Keratinocyte (primary cell): ENCODE measurements at regions not wholly inside any gene's neighbourhood (a gene's known extent, or its start where the extent isn't known, plus 50 kb on each side); places are given as distances from the start of the nearest gene placed in this dataset.

Source experiments
- DNase-seq: peaks from one replicate; pipeline ENCODE4 v3.0.0-alpha.2; 2011; ENCODE audit warnings: low read depth, missing footprints, low spot score
- FAIRE-seq: peaks from 2 replicates; lab custom pipeline; 2011; peaks lifted over from hg19 to GRCh38; lab: Jason Lieb, UNC
- H2AFZ ChIP-seq: 2 replicates; pipeline ENCODE4 v1.6.0; 2012; ENCODE audit warnings: low read length, control low read depth, inconsistent platforms; ENCODE audit not compliant: control insufficient read depth
- H3K27ac ChIP-seq: 2 replicates; pipeline ENCODE4 v1.5.1; 2011; ENCODE audit warnings: low read length; ENCODE audit not compliant: control insufficient read depth, insufficient read depth
- H3K27me3 ChIP-seq: 3 replicates; pipeline ENCODE4 v1.6.0; 2011; ENCODE audit warnings: low read length; ENCODE audit not compliant: control insufficient read depth, insufficient read depth; ENCODE audit errors: extremely low read depth
- H3K36me3 ChIP-seq, 2 experiments: 2 replicates in 1 of 2; 3 replicates in 1 of 2; pipeline ENCODE4 v1.5.1; 2011; ENCODE audit warnings: low read length in 2 of 2, mild to moderate bottlenecking in 1 of 2; ENCODE audit not compliant: control insufficient read depth in 2 of 2, insufficient read depth in 2 of 2; ENCODE audit errors: extremely low read depth in 1 of 2
- H3K4me1 ChIP-seq: 3 replicates; pipeline ENCODE4 v1.5.1; 2011; ENCODE audit warnings: low read length; ENCODE audit not compliant: control insufficient read depth, insufficient read depth; ENCODE audit errors: extremely low read depth
- H3K4me2 ChIP-seq: 3 replicates; pipeline ENCODE4 v1.6.0; 2011; ENCODE audit warnings: low read depth, low read length; ENCODE audit not compliant: control insufficient read depth, insufficient read depth; ENCODE audit errors: extremely low read depth
- H3K4me3 ChIP-seq, 3 experiments: fragments of 200-600 bp in 1 of 3; sonication (generic) in 1 of 3; 2 replicates in 2 of 3; 3 replicates in 1 of 3; pipeline ENCODE4 v1.5.1; 2011 to 2016; ENCODE audit warnings: low read length in 3 of 3, mild to moderate bottlenecking in 3 of 3, control low read depth in 2 of 3, inconsistent platforms in 1 of 3, low read depth in 1 of 3, mixed read lengths in 1 of 3, mixed run types in 1 of 3, moderate library complexity in 1 of 3; ENCODE audit not compliant: control insufficient read depth in 2 of 3, insufficient read depth in 2 of 3; ENCODE audit errors: extremely low read depth in 1 of 3
- H3K79me2 ChIP-seq: 2 replicates; pipeline ENCODE4 v1.6.0; 2012; ENCODE audit warnings: low read length; ENCODE audit not compliant: control insufficient read depth, insufficient read depth
- H3K9ac ChIP-seq: 3 replicates; pipeline ENCODE4 v1.6.0; 2011; ENCODE audit warnings: low read length; ENCODE audit not compliant: control insufficient read depth, insufficient read depth; ENCODE audit errors: extremely low read depth
- H3K9me1 ChIP-seq: 3 replicates; pipeline ENCODE4 v1.6.0; 2011; ENCODE audit warnings: low read length; ENCODE audit not compliant: control insufficient read depth, insufficient read depth; ENCODE audit errors: extremely low read depth
- H3K9me3 ChIP-seq: 2 replicates; pipeline ENCODE4 v1.5.1; 2012; ENCODE audit warnings: low read depth, low read length; ENCODE audit not compliant: control insufficient read depth
- H4K20me1 ChIP-seq: 3 replicates; pipeline ENCODE4 v1.6.0; 2011; ENCODE audit warnings: low read length; ENCODE audit not compliant: control insufficient read depth, insufficient read depth; ENCODE audit errors: extremely low read depth
- EZH2 ChIP-seq: IDR thresholded peaks from one replicate; pipeline ENCODE4 v1.6.1; 2012; ENCODE audit warnings: inconsistent platforms, mild to moderate bottlenecking, low read length, moderate library complexity
- dilution Hi-C: fragments of 300-500 bp; cut with MboI; formaldehyde crosslinking; loops from one replicate; pipeline ENCODE4 v1.7.0; 2020; ENCODE audit warnings: low sequenced_read_pairs; ENCODE audit not compliant: extremely low pct_ligation_motif_present
- TF ChIP-seq, protein P1 (sequence below), 3 experiments: IDR thresholded peaks in 1 of 3; conservative IDR thresholded peaks in 1 of 3; optimal IDR thresholded peaks in 1 of 3; 2 replicates in 2 of 3; 3 replicates in 1 of 3; pipeline versions ENCODE3 to v1.5.1; 2011; ENCODE audit warnings: low read length in 3 of 3, mild to moderate bottlenecking in 3 of 3, moderate library complexity in 2 of 3, control low read depth in 1 of 3, inconsistent platforms in 1 of 3; ENCODE audit not compliant: insufficient read depth in 2 of 3; ENCODE audit errors: extremely low read depth in 1 of 3

DNA sequence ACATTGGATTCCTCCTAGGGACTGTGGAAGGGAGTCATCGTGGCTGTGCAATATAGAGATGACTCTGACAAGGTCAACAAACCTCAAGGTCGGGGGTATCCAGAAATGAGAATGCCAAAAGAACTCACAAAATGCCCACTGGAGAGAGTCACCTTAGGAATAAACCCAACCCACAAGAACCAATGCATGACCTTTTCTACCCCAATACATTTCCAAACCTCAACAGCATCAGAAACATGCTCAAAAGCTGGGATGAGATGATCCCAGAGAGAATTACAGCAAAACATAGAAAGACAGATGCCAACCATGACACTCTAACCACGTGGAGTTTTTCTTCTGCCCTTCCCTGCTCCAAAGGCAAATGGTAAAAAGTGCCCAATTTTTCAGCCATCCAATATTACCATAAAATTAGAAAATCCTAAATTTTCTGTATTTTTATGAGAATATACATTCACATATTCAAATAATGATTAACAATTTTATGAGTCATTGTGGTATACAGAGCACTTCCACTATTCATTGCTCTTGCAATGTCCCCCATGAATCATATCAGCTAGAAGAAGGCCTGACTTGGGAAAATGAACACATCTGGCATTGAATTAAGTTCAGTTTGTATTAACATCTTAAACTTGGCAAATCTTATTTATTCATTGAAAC is 88.2 kb upstream of the PALMD start:
- H2AFZ ChIP-seq: no peak overlapping the region
- no peak for FAIRE-seq
- peaks cover 14% of the 10 kb centered on the region for H3K4me1 ChIP-seq
- no peaks in the 10 kb centered on the region for H3K9me3 ChIP-seq
- no peak overlapping the region for H3K9ac ChIP-seq
- no peaks in the 10 kb centered on the region for H3K79me2 ChIP-seq
- no peaks in the 10 kb centered on the region for H3K27me3 ChIP-seq
- no peaks in the 10 kb centered on the region for H3K9me1 ChIP-seq
- no peak overlapping the region for H3K4me3 ChIP-seq
- H3K4me2 ChIP-seq: no peak overlapping the region
- DNase-seq: peak; percentile 46
- H3K27ac ChIP-seq: peak overlapping the region; percentile 44
- no peak for TF ChIP-seq EZH2
- TF ChIP-seq, protein P1, sequence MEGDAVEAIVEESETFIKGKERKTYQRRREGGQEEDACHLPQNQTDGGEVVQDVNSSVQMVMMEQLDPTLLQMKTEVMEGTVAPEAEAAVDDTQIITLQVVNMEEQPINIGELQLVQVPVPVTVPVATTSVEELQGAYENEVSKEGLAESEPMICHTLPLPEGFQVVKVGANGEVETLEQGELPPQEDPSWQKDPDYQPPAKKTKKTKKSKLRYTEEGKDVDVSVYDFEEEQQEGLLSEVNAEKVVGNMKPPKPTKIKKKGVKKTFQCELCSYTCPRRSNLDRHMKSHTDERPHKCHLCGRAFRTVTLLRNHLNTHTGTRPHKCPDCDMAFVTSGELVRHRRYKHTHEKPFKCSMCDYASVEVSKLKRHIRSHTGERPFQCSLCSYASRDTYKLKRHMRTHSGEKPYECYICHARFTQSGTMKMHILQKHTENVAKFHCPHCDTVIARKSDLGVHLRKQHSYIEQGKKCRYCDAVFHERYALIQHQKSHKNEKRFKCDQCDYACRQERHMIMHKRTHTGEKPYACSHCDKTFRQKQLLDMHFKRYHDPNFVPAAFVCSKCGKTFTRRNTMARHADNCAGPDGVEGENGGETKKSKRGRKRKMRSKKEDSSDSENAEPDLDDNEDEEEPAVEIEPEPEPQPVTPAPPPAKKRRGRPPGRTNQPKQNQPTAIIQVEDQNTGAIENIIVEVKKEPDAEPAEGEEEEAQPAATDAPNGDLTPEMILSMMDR (optimal IDR thresholded peaks at IDR 0.05 in 1 of 3, IDR thresholded peaks at IDR 0.05 in 1 of 3, conservative IDR thresholded peaks at IDR 0.05 in 1 of 3; ENCODE audit: extremely low read depth in 1 of 3, insufficient read depth in 2 of 3, low read length in 3 of 3): no peak
- dilution Hi-C loops: no loop called here
- no peaks in the 10 kb centered on the region for H3K36me3 ChIP-seq
- no peaks in the 10 kb centered on the region for H4K20me1 ChIP-seq

DNA sequence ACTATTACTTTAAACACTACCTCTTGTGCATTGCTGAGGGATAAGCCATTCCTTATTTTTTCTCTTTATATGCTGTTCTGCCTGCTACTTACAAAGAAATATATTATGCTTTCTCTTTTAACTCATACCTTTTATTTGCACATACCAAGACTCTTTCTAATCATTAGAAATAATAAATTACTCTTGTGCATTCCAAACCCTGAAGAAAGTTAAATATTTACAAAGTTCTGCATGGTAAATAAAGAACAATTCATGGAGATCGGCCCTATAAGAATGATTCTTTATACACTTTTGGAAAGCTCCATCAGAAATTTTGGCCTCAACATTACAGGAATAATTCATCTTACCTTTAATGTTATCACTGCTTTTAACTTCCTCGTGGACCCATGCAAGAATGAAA is 86.7 kb upstream of the PALMD start:
- no peaks in the 10 kb centered on the region for H3K27me3 ChIP-seq
- no peaks in the 10 kb centered on the region for H3K36me3 ChIP-seq
- no peak overlapping the region for H3K4me2 ChIP-seq
- TF ChIP-seq EZH2: no peak
- TF ChIP-seq, protein P1 (optimal IDR thresholded peaks at IDR 0.05 in 1 of 3, IDR thresholded peaks at IDR 0.05 in 1 of 3, conservative IDR thresholded peaks at IDR 0.05 in 1 of 3; ENCODE audit: extremely low read depth in 1 of 3, insufficient read depth in 2 of 3, low read length in 3 of 3): no peak
- H3K4me1 ChIP-seq: peaks cover 14% of the 10 kb centered on the region
- dilution Hi-C loops: no loop called here
- no peaks in the 10 kb centered on the region for H4K20me1 ChIP-seq
- no peaks in the 10 kb centered on the region for H3K79me2 ChIP-seq
- no peak overlapping the region for H3K27ac ChIP-seq
- no peak overlapping the region for H3K9ac ChIP-seq
- H2AFZ ChIP-seq: no peak overlapping the region
- no peak for FAIRE-seq
- H3K4me3 ChIP-seq: no peak overlapping the region
- no peaks in the 10 kb centered on the region for H3K9me3 ChIP-seq
- no peaks in the 10 kb centered on the region for H3K9me1 ChIP-seq
- no peak for DNase-seq
